Esophagus muscularis mucosa (tissue), 4 donors: ENCODE measurements at regions not wholly inside any gene's neighbourhood (a gene's known extent, or its start where the extent isn't known, plus 50 kb on each side); places are given as distances from the start of the nearest gene placed in this dataset.

ENCODE experiments used
- CTCF ChIP-seq, 3 experiments: fragments of 200-600 bp in 2 of 3; fragments of 450-650 bp in 1 of 3; sonication (generic) in 2 of 3; IDR thresholded peaks; one replicate each; pipeline ENCODE4 v1.5.1; 2017 to 2019; ENCODE audit warnings: antibody characterized with exemption in 3 of 3, mild to moderate bottlenecking in 2 of 3, moderate library complexity in 1 of 3
- EP300 ChIP-seq: sonication (generic); formaldehyde crosslinking; IDR thresholded peaks from one replicate; pipeline ENCODE4 v1.6.1; 2017; ENCODE audit warnings: antibody characterized with exemption
- POLR2A ChIP-seq: fragments of 450-650 bp; IDR thresholded peaks from one replicate; pipeline ENCODE4 v1.6.1; 2017; ENCODE audit warnings: antibody characterized with exemption, moderate library complexity, mild to moderate bottlenecking, low read depth
- POLR2AphosphoS5 ChIP-seq, 2 donors: sonication (generic); formaldehyde crosslinking; IDR thresholded peaks; one replicate each; pipeline ENCODE4 v1.6.1; 2017; ENCODE audit warnings: antibody characterized with exemption in 2 of 2

- no peak for TF ChIP-seq POLR2A
- TF ChIP-seq CTCF (IDR thresholded peaks at IDR 0.05), result no peak
- TF ChIP-seq POLR2AphosphoS5 (IDR thresholded peaks at IDR 0.05), result no peak
- TF ChIP-seq EP300, result no peak
Observed at GRCh38 chr1:188846468-188846867, 1631.2 kb downstream of the BRINP3 start.
